CD14-positive monocyte (primary cell): ENCODE measurements at regions not wholly inside any gene's neighbourhood (a gene's known extent, or its start where the extent isn't known, plus 50 kb on each side); places are given as distances from the start of the nearest gene placed in this dataset.

ENCODE experiments used
- DNase-seq, 3 donors: peaks; one replicate each; pipeline ENCODE4 v3.0.0-alpha.2; 2011 to 2022
- H2AFZ ChIP-seq: 2 replicates; pipeline ENCODE4 v1.6.0; 2012; ENCODE audit warnings: mild to moderate bottlenecking, low read depth, low read length, inconsistent platforms; ENCODE audit not compliant: insufficient read depth, poor library complexity, severe bottlenecking
- H3K27ac ChIP-seq, 2 donors: 1 replicate in 1 of 2; 2 replicates in 1 of 2; pipeline ENCODE4 v1.5.1; 2012 to 2013; ENCODE audit warnings: low read length in 2 of 2, control low read depth in 1 of 2, inconsistent platforms in 1 of 2, low read depth in 1 of 2, mild to moderate bottlenecking in 1 of 2
- H3K27me3 ChIP-seq, 2 donors: one replicate each; pipeline versions ENCODE4 v1.6.0 to v1.6.1; 2011 to 2013; ENCODE audit warnings: low read length in 2 of 2; ENCODE audit not compliant: control insufficient read depth in 2 of 2, insufficient read depth in 2 of 2
- H3K36me3 ChIP-seq, 2 donors: replicated peaks in 1 of 2; 1 replicate in 1 of 2; 2 replicates in 1 of 2; pipeline versions ENCODE4 v1.5.1 to v1.6.1; 2012 to 2013; ENCODE audit warnings: low read length in 2 of 2, control low read depth in 1 of 2, inconsistent platforms in 1 of 2, mild to moderate bottlenecking in 1 of 2; ENCODE audit not compliant: insufficient read depth in 2 of 2, control insufficient read depth in 1 of 2
- H3K4me1 ChIP-seq, 2 donors: 1 replicate in 1 of 2; 2 replicates in 1 of 2; pipeline versions ENCODE4 v1.5.1 to v1.6.1; 2012 to 2013; ENCODE audit warnings: low read length in 2 of 2, control low read depth in 1 of 2, inconsistent platforms in 1 of 2, mild to moderate bottlenecking in 1 of 2, moderate library complexity in 1 of 2; ENCODE audit not compliant: insufficient read depth in 2 of 2, control insufficient read depth in 1 of 2
- H3K4me2 ChIP-seq: replicated peaks from 2 replicates; pipeline ENCODE3; 2012; ENCODE audit warnings: low read length, moderate library complexity, mild to moderate bottlenecking; ENCODE audit not compliant: poor library complexity, severe bottlenecking; ENCODE audit errors: extremely low read depth
- H3K4me3 ChIP-seq, 3 experiments: fragments of 200-600 bp in 1 of 3; sonication (generic) in 1 of 3; replicated peaks in 1 of 3; 1 replicate in 2 of 3; 2 replicates in 1 of 3; pipeline ENCODE4 v1.5.1; 2011 to 2013; ENCODE audit warnings: low read length in 3 of 3, mild to moderate bottlenecking in 3 of 3, control low read depth in 2 of 3, low read depth in 2 of 3, inconsistent platforms in 1 of 3, moderate library complexity in 1 of 3
- H3K79me2 ChIP-seq: 2 replicates; pipeline ENCODE4 v1.6.0; 2012; ENCODE audit warnings: mild to moderate bottlenecking, control low read depth, inconsistent platforms, low read length, moderate library complexity; ENCODE audit not compliant: insufficient read depth
- H3K9ac ChIP-seq: 2 replicates; pipeline ENCODE4 v1.6.0; 2017; ENCODE audit warnings: low read length, mild to moderate bottlenecking; ENCODE audit not compliant: insufficient read depth, poor library complexity, severe bottlenecking
- H3K9me3 ChIP-seq, 2 donors: replicated peaks in 1 of 2; 1 replicate in 1 of 2; 2 replicates in 1 of 2; pipeline versions ENCODE4 v1.5.1 to v1.6.1; 2012 to 2013; ENCODE audit warnings: low read length in 2 of 2, control low read depth in 1 of 2; ENCODE audit not compliant: control insufficient read depth in 1 of 2, insufficient read depth in 1 of 2
- H4K20me1 ChIP-seq: 2 replicates; pipeline ENCODE4 v1.6.0; 2012; ENCODE audit warnings: mild to moderate bottlenecking, low read length, control low read depth, moderate library complexity; ENCODE audit not compliant: insufficient read depth
- H3K27ac Mint-ChIP-seq, 7 donors: one replicate each; pipeline ENCODE4 v1.8.0; 2020; ENCODE audit warnings: mild to moderate bottlenecking in 7 of 7, mixed read lengths in 7 of 7, moderate library complexity in 6 of 7, inconsistent platforms in 2 of 7
- H3K27me3 Mint-ChIP-seq, 3 donors: one replicate each; pipeline ENCODE4 v1.8.0; 2021 to 2022; ENCODE audit warnings: low read depth in 3 of 3, mild to moderate bottlenecking in 3 of 3, mixed read lengths in 3 of 3, moderate library complexity in 3 of 3, inconsistent platforms in 1 of 3
- H3K36me3 Mint-ChIP-seq, 2 donors: one replicate each; pipeline ENCODE4 v1.8.0; 2020; ENCODE audit warnings: mixed read lengths in 2 of 2, inconsistent platforms in 1 of 2, mild to moderate bottlenecking in 1 of 2
- H3K4me1 Mint-ChIP-seq: one replicate; pipeline ENCODE4 v1.8.0; 2020; ENCODE audit warnings: mild to moderate bottlenecking, mixed read lengths
- H3K4me3 Mint-ChIP-seq, 2 donors: one replicate each; pipeline ENCODE4 v1.8.0; 2020; ENCODE audit warnings: mild to moderate bottlenecking in 2 of 2, mixed read lengths in 2 of 2, moderate library complexity in 1 of 2
- H3K9me3 Mint-ChIP-seq, 7 donors: one replicate each; pipeline ENCODE4 v1.8.0; 2020 to 2022; ENCODE audit warnings: mixed read lengths in 7 of 7, mild to moderate bottlenecking in 6 of 7, moderate library complexity in 6 of 7, inconsistent platforms in 2 of 7
- WGBS: methylation state at CpG from one replicate; pipeline ENCODE4 v1.1.5; 2013; ENCODE audit warnings: missing lambda C conversion rate; ENCODE audit not compliant: insufficient coverage; 5-methylcytosine and 5-hydroxymethylcytosine counted together
- intact Hi-C, 2 donors: fragments of 100-400 bp; cut with micrococcal nuclease; formaldehyde crosslinking; loops; one replicate each; pipeline versions ENCODE4 v1.15.0 to v1.15.1; 2023
- TF ChIP-seq, protein P1 (sequence below): fragments of 200-600 bp; IDR thresholded peaks from one replicate; pipeline ENCODE4 v1.8.0; 2022; ENCODE audit warnings: antibody characterized with exemption, mild to moderate bottlenecking

DNA sequence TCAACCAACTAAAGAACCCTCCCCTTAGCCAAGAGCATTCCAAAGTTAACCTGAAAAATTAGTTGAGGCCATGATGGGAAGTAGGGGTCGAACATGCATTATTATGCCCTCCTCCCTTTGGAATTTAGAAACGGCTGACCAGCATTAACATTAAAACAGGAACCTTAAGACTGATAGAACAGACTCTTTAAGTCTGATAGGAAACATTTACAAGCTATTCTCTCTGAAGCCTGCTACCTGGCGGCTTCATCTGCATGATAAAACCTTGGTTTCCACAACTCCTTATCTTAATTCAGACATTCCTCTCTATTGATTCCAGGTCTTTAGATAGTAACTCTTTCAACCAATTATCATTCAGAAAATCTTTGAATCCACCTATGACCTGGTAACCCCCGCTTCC lies 331.0 kb downstream of the CGGBP1 start:
- Histone ChIP-seq H3K9ac (no peak overlapping the region), H3K36me3 (no peaks in the 10 kb centered on the region), H3K4me3 (no peak overlapping the region), H2AFZ (no peak overlapping the region), H3K4me1 (no peaks in the 10 kb centered on the region), H3K27me3 (no peaks in the 10 kb centered on the region), H3K27ac (no peak overlapping the region), H4K20me1 (no peaks in the 10 kb centered on the region), H3K4me2 (no peak overlapping the region), H3K79me2 (no peaks in the 10 kb centered on the region), H3K9me3 (peaks cover 0 to 11% of the 10 kb centered on the region in 2 donors)
- WGBS, result 85% methylated on average over 2 of the region's 4 CpGs
- TF ChIP-seq, protein P1, sequence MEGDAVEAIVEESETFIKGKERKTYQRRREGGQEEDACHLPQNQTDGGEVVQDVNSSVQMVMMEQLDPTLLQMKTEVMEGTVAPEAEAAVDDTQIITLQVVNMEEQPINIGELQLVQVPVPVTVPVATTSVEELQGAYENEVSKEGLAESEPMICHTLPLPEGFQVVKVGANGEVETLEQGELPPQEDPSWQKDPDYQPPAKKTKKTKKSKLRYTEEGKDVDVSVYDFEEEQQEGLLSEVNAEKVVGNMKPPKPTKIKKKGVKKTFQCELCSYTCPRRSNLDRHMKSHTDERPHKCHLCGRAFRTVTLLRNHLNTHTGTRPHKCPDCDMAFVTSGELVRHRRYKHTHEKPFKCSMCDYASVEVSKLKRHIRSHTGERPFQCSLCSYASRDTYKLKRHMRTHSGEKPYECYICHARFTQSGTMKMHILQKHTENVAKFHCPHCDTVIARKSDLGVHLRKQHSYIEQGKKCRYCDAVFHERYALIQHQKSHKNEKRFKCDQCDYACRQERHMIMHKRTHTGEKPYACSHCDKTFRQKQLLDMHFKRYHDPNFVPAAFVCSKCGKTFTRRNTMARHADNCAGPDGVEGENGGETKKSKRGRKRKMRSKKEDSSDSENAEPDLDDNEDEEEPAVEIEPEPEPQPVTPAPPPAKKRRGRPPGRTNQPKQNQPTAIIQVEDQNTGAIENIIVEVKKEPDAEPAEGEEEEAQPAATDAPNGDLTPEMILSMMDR, result no peak
- Mint-ChIP-seq H3K27ac (no peak overlapping the region), H3K36me3 (no peaks in the 10 kb centered on the region), H3K4me1 (peaks cover 7% of the 10 kb centered on the region), H3K27me3 (peaks cover 0 to 4% (median 0%) of the 10 kb centered on the region in 3 donors), H3K4me3 (no peak overlapping the region), H3K9me3 (peaks cover 2 to 18% (median 11%) of the 10 kb centered on the region in 7 donors)
- intact Hi-C loops, result no loop called here
- DNase-seq, result no peak

GRCh38 chr3:87719060-87719459 lies 339.7 kb downstream of the CGGBP1 start:
- H3K9me3 Mint-ChIP-seq, result peaks cover 4 to 9% (median 5%) of the 10 kb centered on the region in 7 donors
- Histone ChIP-seq H3K4me2 (no peak overlapping the region), H3K79me2 (no peaks in the 10 kb centered on the region), H3K9ac (no peak overlapping the region), H3K4me3 (no peak overlapping the region), H3K4me1 (no peaks in the 10 kb centered on the region), H3K27ac (no peak overlapping the region), H3K36me3 (no peaks in the 10 kb centered on the region), H3K27me3 (no peaks in the 10 kb centered on the region), H4K20me1 (no peaks in the 10 kb centered on the region), H3K9me3 (no peaks in the 10 kb centered on the region), H2AFZ (no peak overlapping the region)
- intact Hi-C loops, result loop anchor here in 1 of 2 donors (10.0 kb wide), 1 partner anchor 76 kb away; the partner anchor contains the start of gene HTR1F
- H3K27me3 Mint-ChIP-seq, result peaks cover 1 to 3% (median 2%) of the 10 kb centered on the region in 3 donors
- TF ChIP-seq, protein P1, result no peak
- no peaks in the 10 kb centered on the region for H3K36me3 Mint-ChIP-seq
- WGBS, result 100% methylated on average over 1 of the region's 2 CpGs
- H3K4me3 Mint-ChIP-seq, result no peak overlapping the region
- no peaks in the 10 kb centered on the region for H3K4me1 Mint-ChIP-seq
- H3K27ac Mint-ChIP-seq, result no peak overlapping the region
- no peak for DNase-seq
